BLaER1 treated with 17β-estradiol and CSF1 and Interleukin-3, amounts not matched to agents 10 nM and 100 nM (cell line): ENCODE measurements at regions not wholly inside any gene's neighbourhood (a gene's known extent, or its start where the extent isn't known, plus 50 kb on each side); places are given as distances from the start of the nearest gene placed in this dataset.

Experiments used
- H3K27ac ChIP-seq, 11 experiments: shearing (Covaris generic); formaldehyde crosslinking; 2 replicates each; pipeline ENCODE4 v1.8.1; 2022
- H3K27me3 ChIP-seq, 11 experiments: shearing (Covaris generic); formaldehyde crosslinking; 2 replicates each; pipeline ENCODE4 v1.8.1; 2022
- H3K36me3 ChIP-seq, 11 experiments: shearing (Covaris generic); formaldehyde crosslinking; 2 replicates each; pipeline ENCODE4 v1.8.1; 2022
- H3K4me1 ChIP-seq, 10 experiments: shearing (Covaris generic); formaldehyde crosslinking; 2 replicates each; pipeline ENCODE4 v1.8.1; 2022
- H3K4me2 ChIP-seq, 11 experiments: shearing (Covaris generic); formaldehyde crosslinking; 2 replicates each; pipeline ENCODE4 v1.8.1; 2022
- H3K4me3 ChIP-seq, 10 experiments: shearing (Covaris generic); formaldehyde crosslinking; 2 replicates each; pipeline ENCODE4 v1.8.1; 2022
- H3K9ac ChIP-seq, 11 experiments: shearing (Covaris generic); formaldehyde crosslinking; 2 replicates each; pipeline ENCODE4 v1.8.1; 2022
- H3K9me3 ChIP-seq, 11 experiments: shearing (Covaris generic); formaldehyde crosslinking; replicated peaks in 1 of 11; 2 replicates each; pipeline ENCODE4 v1.8.1; 2022
- H4K20me1 ChIP-seq, 11 experiments: shearing (Covaris generic); formaldehyde crosslinking; 2 replicates each; pipeline ENCODE4 v1.8.1; 2022
- Cebpa-rat ChIP-seq, 11 experiments: shearing (Covaris generic); IDR thresholded peaks; 2 replicates each; pipeline ENCODE4 v1.8.1; 2022

DNA sequence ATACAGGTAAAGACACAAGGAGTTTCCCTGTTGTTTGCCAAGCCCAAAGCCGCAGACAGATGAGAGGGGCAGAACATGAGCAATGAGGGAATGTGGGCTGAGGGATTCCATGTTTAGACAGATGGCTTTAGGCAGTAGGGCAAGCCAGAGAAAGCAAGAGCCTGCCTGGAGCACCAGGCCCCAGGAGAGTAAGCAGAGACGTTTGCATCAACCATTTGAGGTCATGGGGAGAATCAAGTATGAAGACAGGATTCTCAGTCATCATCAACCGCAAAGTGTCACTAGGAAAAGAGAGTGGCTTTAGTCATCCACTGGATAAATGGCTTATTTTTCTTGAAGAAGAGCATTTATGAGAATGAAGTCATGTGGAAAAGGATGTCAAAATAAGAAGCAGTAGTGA, 184.7 kb downstream of the COG6 start:
- no peaks in the 10 kb centered on the region for H3K36me3 ChIP-seq
- no peaks in the 10 kb centered on the region for H4K20me1 ChIP-seq
- H3K4me3 ChIP-seq = no peak overlapping the region
- H3K4me2 ChIP-seq = no peak overlapping the region
- H3K27me3 ChIP-seq = no peaks in the 10 kb centered on the region
- H3K9me3 ChIP-seq = no peaks in the 10 kb centered on the region
- TF ChIP-seq Cebpa-rat (IDR thresholded peaks at IDR 0.05) = no peak
- H3K27ac ChIP-seq = no peak overlapping the region
- H3K4me1 ChIP-seq = no peaks in the 10 kb centered on the region
- no peak overlapping the region for H3K9ac ChIP-seq

DNA sequence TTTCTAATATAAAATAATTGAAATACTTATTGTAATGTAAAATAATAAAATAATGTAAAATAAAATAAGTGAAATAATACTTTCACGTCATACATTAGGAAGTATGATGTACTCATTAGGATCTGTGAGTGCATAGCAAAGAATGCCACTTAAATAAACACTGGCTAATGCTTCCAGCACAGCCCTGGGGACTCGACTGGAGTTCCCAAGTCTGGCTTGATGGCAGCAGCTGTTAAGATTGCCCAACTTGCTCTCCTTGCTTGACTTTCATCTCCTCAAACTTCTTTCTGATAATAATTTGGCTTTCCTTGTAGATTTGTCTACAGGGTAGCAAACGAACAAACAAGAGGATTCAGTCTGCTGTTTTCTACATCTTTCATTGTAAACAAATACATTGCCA, 191.9 kb downstream of the COG6 start:
- Histone ChIP-seq H3K4me3 (no peak overlapping the region), H3K27ac (no peak overlapping the region), H3K4me1 (no peaks in the 10 kb centered on the region), H4K20me1 (no peaks in the 10 kb centered on the region), H3K36me3 (no peaks in the 10 kb centered on the region), H3K27me3 (no peaks in the 10 kb centered on the region), H3K9ac (no peak overlapping the region), H3K4me2 (no peak overlapping the region), H3K9me3 (peaks cover 0 to 5% (median 4%) of the 10 kb centered on the region in 11 experiments; a peak in 10 of 22 replicates)
- TF ChIP-seq Cebpa-rat (IDR thresholded peaks at IDR 0.05) = no peak

DNA sequence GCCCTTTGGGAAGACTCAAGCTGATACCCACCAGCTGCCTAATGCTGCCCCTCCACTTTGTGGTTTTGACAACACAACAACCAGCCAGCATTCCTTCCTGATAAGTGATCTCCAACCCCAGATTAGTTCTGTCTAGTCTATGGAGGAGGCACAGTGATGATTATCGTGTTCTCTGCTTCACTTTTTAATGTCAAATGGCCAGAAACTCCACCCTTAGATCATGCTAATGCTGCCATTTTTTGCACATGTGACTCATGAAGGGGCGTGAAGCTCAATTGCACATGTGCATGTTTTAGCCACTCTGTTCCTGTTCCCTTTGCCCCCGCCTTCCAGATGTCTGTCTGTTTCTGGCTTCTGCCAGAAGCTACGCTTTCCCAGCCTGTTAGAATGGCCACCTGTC, 199.8 kb downstream of the COG6 start:
- H4K20me1 ChIP-seq = no peaks in the 10 kb centered on the region
- peaks cover 18 to 30% (median 22%) of the 10 kb centered on the region in 11 experiments for H3K9me3 ChIP-seq
- H3K9ac ChIP-seq = no peak overlapping the region
- no peak overlapping the region for H3K4me3 ChIP-seq
- peak overlapping the region in 8 of 11 experiments; percentile 21 to 54 (median 41); a peak in 13 of 22 replicates for H3K4me2 ChIP-seq
- H3K4me1 ChIP-seq = peaks cover 0 to 11% (median 8%) of the 10 kb centered on the region in 10 experiments; a peak in 11 of 20 replicates
- TF ChIP-seq Cebpa-rat (IDR thresholded peaks at IDR 0.05) = no peak
- H3K27ac ChIP-seq = no peak overlapping the region
- no peaks in the 10 kb centered on the region for H3K36me3 ChIP-seq
- H3K27me3 ChIP-seq = no peaks in the 10 kb centered on the region

DNA sequence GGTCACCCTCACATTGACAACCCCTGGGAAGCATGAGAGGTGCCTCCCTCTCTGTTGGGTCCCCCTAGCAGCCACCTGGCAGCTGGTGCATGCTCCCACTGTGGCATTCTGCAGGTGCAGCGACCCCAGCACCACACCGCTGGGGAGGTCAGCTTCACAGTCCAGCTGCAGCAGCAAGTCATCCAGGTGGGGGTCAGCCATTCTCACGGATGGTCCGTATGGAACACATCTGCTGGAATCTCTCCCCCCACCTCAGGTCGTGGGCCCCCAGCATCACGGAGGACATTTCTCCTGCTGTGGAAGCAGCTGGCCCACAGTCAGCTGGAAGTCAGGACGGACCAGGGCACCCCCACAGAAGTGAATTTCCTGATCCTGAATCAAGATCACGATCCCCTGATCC, 201.3 kb downstream of the COG6 start:
- Histone ChIP-seq H3K4me2 (no peak overlapping the region), H3K36me3 (no peaks in the 10 kb centered on the region), H3K4me1 (peaks cover 0 to 11% (median 8%) of the 10 kb centered on the region in 10 experiments; a peak in 11 of 20 replicates), H3K4me3 (no peak overlapping the region), H3K9me3 (peaks cover 17 to 30% (median 21%) of the 10 kb centered on the region in 11 experiments), H3K27me3 (no peaks in the 10 kb centered on the region), H4K20me1 (no peaks in the 10 kb centered on the region), H3K27ac (no peak overlapping the region), H3K9ac (no peak overlapping the region)
- no peak for TF ChIP-seq Cebpa-rat (IDR thresholded peaks at IDR 0.05)

DNA sequence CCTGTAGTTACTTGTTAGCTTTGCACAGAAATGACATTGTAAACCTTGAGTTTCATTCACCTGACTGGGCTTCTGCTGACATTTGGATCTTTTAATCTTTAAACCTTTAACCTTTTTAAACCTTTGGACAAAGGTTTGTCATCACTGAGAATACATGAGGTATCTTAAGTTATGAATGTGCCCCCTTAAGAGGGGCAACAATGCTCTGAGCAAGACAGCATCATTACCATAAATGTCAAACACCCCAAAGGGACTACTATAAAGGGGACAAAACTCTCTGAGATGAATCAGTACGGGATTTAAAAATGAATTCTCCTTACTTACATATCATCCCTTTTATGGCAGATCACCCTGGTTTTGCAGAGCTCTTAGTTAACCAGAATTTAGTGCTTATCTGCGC, 203.3 kb downstream of the COG6 start:
- Histone ChIP-seq H4K20me1 (no peaks in the 10 kb centered on the region), H3K27me3 (no peaks in the 10 kb centered on the region), H3K4me2 (no peak overlapping the region), H3K9me3 (peaks cover 2 to 16% (median 6%) of the 10 kb centered on the region in 11 experiments; a peak in 19 of 22 replicates), H3K4me1 (peaks cover 0 to 11% (median 8%) of the 10 kb centered on the region in 10 experiments; a peak in 11 of 20 replicates), H3K4me3 (no peak overlapping the region), H3K27ac (no peak overlapping the region), H3K36me3 (no peaks in the 10 kb centered on the region), H3K9ac (no peak overlapping the region)
- no peak for TF ChIP-seq Cebpa-rat (IDR thresholded peaks at IDR 0.05)

DNA sequence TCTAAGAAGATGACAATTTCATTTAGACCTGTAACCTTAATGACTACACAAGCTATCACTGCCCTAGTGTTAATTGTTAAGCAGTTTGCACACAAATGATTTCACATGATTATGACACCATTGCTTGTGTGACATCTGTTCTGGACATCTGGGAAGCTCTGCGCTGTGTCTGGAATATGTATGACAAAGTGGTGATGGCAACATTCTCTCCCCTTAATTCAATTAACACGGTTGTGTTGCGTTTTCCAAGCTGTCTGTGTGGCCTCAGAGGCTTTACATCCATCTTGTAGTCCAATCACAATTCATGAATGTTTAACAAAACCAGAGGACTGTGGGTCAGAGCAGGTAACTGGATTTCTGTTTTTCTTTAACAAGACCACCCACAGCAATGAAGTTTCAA, 204.4 kb downstream of the COG6 start:
- Histone ChIP-seq H3K4me2 (no peak overlapping the region), H4K20me1 (no peaks in the 10 kb centered on the region), H3K27ac (no peak overlapping the region), H3K9ac (no peak overlapping the region), H3K9me3 (peaks cover 0 to 8% (median 0%) of the 10 kb centered on the region in 11 experiments; a peak in 1 of 22 replicates), H3K27me3 (no peaks in the 10 kb centered on the region), H3K4me1 (peaks cover 0 to 8% (median 7%) of the 10 kb centered on the region in 10 experiments; a peak in 11 of 20 replicates), H3K36me3 (no peaks in the 10 kb centered on the region), H3K4me3 (no peak overlapping the region)
- TF ChIP-seq Cebpa-rat (IDR thresholded peaks at IDR 0.05) = no peak

DNA sequence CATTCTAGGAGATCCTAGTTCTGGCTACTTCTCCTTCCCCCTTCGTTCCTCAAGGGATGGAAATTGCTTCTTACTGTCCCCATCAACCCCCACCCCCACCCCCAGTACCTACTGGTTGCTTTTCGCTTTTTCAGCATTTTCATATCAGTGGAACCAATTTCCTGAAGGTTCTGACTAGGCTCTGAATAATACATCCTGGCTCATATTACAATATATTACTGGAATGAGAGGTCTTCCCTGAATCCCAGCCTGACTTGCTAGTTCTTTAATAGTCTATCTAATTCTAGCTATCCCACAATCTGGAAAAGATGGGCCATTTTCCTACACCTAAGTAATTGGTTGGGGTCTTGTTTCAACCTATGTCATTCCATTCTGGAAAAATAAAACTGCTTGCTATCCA, 207.4 kb downstream of the COG6 start:
- TF ChIP-seq Cebpa-rat (IDR thresholded peaks at IDR 0.05) = no peak
- Histone ChIP-seq H4K20me1 (no peaks in the 10 kb centered on the region), H3K27me3 (no peaks in the 10 kb centered on the region), H3K27ac (no peak overlapping the region), H3K4me2 (no peak overlapping the region), H3K36me3 (no peaks in the 10 kb centered on the region), H3K4me3 (no peak overlapping the region), H3K9me3 (no peaks in the 10 kb centered on the region), H3K9ac (no peak overlapping the region), H3K4me1 (no peaks in the 10 kb centered on the region)

DNA sequence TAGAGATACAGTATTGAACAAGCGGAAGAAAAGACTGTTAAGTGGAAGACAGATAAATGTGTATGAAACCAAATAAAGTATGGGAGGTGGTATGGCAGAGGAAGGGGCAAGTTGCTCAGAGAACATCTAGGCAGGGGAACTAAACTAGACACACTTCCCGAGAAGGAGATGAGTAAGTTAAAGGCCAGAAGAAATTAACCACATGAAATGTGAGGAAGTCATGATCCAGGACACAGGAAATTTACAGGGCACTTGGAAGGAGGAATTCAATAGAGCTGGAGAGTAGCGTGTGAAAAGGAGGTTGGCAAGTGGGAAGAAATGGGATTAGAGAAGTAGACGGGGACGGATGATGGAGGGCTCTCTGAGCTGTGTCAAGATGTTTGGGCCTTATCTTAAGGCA, 208.8 kb downstream of the COG6 start:
- Histone ChIP-seq H3K4me1 (no peaks in the 10 kb centered on the region), H3K36me3 (no peaks in the 10 kb centered on the region), H3K4me3 (no peak overlapping the region), H3K27me3 (no peaks in the 10 kb centered on the region), H3K4me2 (no peak overlapping the region), H4K20me1 (no peaks in the 10 kb centered on the region), H3K9ac (no peak overlapping the region), H3K9me3 (no peaks in the 10 kb centered on the region), H3K27ac (no peak overlapping the region)
- no peak for TF ChIP-seq Cebpa-rat (IDR thresholded peaks at IDR 0.05)

DNA sequence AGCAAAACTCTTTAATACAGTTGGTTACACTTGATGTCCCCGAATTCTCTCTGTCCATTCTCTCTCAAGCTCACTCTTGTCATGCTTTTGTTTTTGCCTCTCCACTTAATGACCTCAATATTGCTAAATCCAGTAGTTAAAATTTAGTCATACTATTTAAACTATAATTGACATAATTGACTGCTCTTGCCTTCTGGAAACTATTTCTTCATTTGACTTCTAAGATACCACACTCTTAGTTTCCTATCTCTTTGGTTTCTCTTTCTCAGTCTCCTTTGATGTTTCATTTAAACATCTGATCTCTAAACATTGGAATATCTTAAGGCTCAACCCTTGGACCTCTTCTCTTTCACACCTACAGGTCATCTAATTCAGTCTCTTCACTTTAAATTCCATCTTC, 211.3 kb downstream of the COG6 start:
- no peaks in the 10 kb centered on the region for H3K27me3 ChIP-seq
- no peaks in the 10 kb centered on the region for H3K9me3 ChIP-seq
- H3K4me2 ChIP-seq = no peak overlapping the region
- no peaks in the 10 kb centered on the region for H4K20me1 ChIP-seq
- TF ChIP-seq Cebpa-rat (IDR thresholded peaks at IDR 0.05) = no peak
- H3K9ac ChIP-seq = no peak overlapping the region
- H3K36me3 ChIP-seq = no peaks in the 10 kb centered on the region
- no peak overlapping the region for H3K4me3 ChIP-seq
- H3K4me1 ChIP-seq = no peaks in the 10 kb centered on the region
- no peak overlapping the region for H3K27ac ChIP-seq

DNA sequence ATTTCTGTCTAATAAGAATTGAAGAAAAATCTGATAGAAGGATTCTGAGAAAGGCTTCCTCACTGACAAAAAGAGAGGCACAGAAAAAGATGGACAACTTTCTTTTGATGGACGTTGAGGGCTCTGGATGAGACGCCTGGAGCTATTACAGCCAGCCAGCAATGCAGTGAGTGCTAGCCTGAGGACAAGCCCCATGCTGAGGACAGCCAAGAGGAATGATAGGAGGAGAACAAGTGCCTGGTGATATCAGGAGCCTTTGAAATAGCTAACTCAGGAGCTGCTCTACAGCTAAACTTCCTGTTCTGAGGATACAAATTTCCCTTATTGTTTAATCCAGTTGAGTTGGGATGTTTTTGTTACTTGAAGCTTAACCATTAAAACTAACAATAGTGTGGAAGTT, 212.3 kb downstream of the COG6 start:
- Histone ChIP-seq H3K4me1 (no peaks in the 10 kb centered on the region), H3K27me3 (no peaks in the 10 kb centered on the region), H3K27ac (no peak overlapping the region), H3K4me2 (no peak overlapping the region), H4K20me1 (no peaks in the 10 kb centered on the region), H3K9ac (no peak overlapping the region), H3K4me3 (no peak overlapping the region), H3K9me3 (no peaks in the 10 kb centered on the region), H3K36me3 (no peaks in the 10 kb centered on the region)
- TF ChIP-seq Cebpa-rat (IDR thresholded peaks at IDR 0.05) = no peak
